Endothelial cell of umbilical vein (primary cell): ENCODE measurements at regions not wholly inside any gene's neighbourhood (a gene's known extent, or its start where the extent isn't known, plus 50 kb on each side); places are given as distances from the start of the nearest gene placed in this dataset.

ENCODE experiments used
- BruUV-seq: library from RNA; stranded (reverse); fragments of 400-500 nt; replicated peaks from 2 replicates; lab custom pipeline; 2021; lab: Mats Ljungman, UMichigan
- CTCF ChIA-PET: fragments of 300-600, 350-600 bp; sonication (Branson Sonifier 250); formaldehyde crosslinking; loops from one replicate; lab custom pipeline; 2021; ENCODE audit warnings: antibody characterized with exemption, inconsistent platforms; lab: Charles Lee
- POLR2A ChIA-PET: fragments of 300-600, 350-600 bp; sonication (Branson Sonifier 250); formaldehyde crosslinking; loops from one replicate; lab custom pipeline; 2021; ENCODE audit warnings: antibody characterized with exemption, inconsistent platforms; lab: Charles Lee
- DNase-seq: peaks from one replicate; pipeline ENCODE4 v3.0.0-alpha.2; 2011; ENCODE audit warnings: low read depth, low spot score
- FAIRE-seq: peaks from 2 replicates; lab custom pipeline; 2011; peaks lifted over from hg19 to GRCh38; lab: Jason Lieb, UNC
- H2AFZ ChIP-seq: 2 replicates; pipeline ENCODE4 v1.6.0; 2012; ENCODE audit warnings: low read depth, low read length, control low read depth, inconsistent platforms
- H3K27ac ChIP-seq: 2 replicates; pipeline ENCODE4 v1.5.1; 2011; ENCODE audit warnings: low read depth, mild to moderate bottlenecking, control low read depth, low read length, moderate library complexity; ENCODE audit not compliant: insufficient read depth
- H3K27me3 ChIP-seq, 2 experiments: 2 replicates each; pipeline versions ENCODE4 v1.6.0 to v1.6.1; 2011; ENCODE audit warnings: low read length in 2 of 2, mixed read lengths in 1 of 2; ENCODE audit not compliant: control insufficient read depth in 2 of 2, insufficient read depth in 2 of 2
- H3K36me3 ChIP-seq, 2 experiments: 2 replicates in 1 of 2; 3 replicates in 1 of 2; pipeline ENCODE4 v1.5.1; 2011; ENCODE audit warnings: low read length in 2 of 2, mild to moderate bottlenecking in 1 of 2, moderate library complexity in 1 of 2; ENCODE audit not compliant: control insufficient read depth in 2 of 2, insufficient read depth in 2 of 2; ENCODE audit errors: extremely low read depth in 1 of 2
- H3K4me1 ChIP-seq: 3 replicates; pipeline ENCODE4 v1.5.1; 2011; ENCODE audit warnings: mild to moderate bottlenecking, low read length; ENCODE audit not compliant: control insufficient read depth, insufficient read depth; ENCODE audit errors: extremely low read depth
- H3K4me2 ChIP-seq: 2 replicates; pipeline ENCODE4 v1.6.1; 2011; ENCODE audit warnings: low read length, control low read depth, mixed read lengths; ENCODE audit not compliant: insufficient read depth
- H3K4me3 ChIP-seq, 3 experiments: fragments of 200-600 bp in 1 of 3; sonication (generic), shearing (Covaris generic) in 1 of 3; replicated peaks in 1 of 3; 2 replicates each; pipeline ENCODE4 v1.5.1; 2011 to 2016; ENCODE audit warnings: control low read depth in 3 of 3, low read length in 3 of 3, mild to moderate bottlenecking in 2 of 3, inconsistent platforms in 1 of 3, low read depth in 1 of 3, moderate library complexity in 1 of 3; ENCODE audit not compliant: insufficient read depth in 1 of 3
- H3K79me2 ChIP-seq: 2 replicates; pipeline ENCODE4 v1.6.0; 2012; ENCODE audit warnings: low read length, inconsistent platforms; ENCODE audit not compliant: control insufficient read depth, insufficient read depth
- H3K9ac ChIP-seq: replicated peaks from 2 replicates; pipeline ENCODE3; 2011; ENCODE audit warnings: low read length, control low read depth; ENCODE audit not compliant: insufficient read depth; ENCODE audit errors: extremely low read depth
- H3K9me1 ChIP-seq: replicated peaks from 3 replicates; pipeline ENCODE4 v1.6.0; 2011; ENCODE audit warnings: mild to moderate bottlenecking, low read length; ENCODE audit not compliant: control insufficient read depth, insufficient read depth; ENCODE audit errors: extremely low read depth
- H3K9me3 ChIP-seq: replicated peaks from 2 replicates; pipeline ENCODE4 v1.5.1; 2012; ENCODE audit warnings: low read length, inconsistent platforms; ENCODE audit not compliant: control insufficient read depth, insufficient read depth
- H4K20me1 ChIP-seq: replicated peaks from 2 replicates; pipeline ENCODE3; 2011; ENCODE audit warnings: mild to moderate bottlenecking, low read length; ENCODE audit not compliant: control insufficient read depth, insufficient read depth; ENCODE audit errors: extremely low read depth
- EZH2 ChIP-seq: IDR thresholded peaks from 2 replicates; pipeline ENCODE4 v1.6.1; 2012; ENCODE audit warnings: borderline replicate concordance, low read depth, mild to moderate bottlenecking, moderate library complexity, low read length, inconsistent platforms; ENCODE audit not compliant: severe bottlenecking
- MYC ChIP-seq: IDR thresholded peaks from one replicate; pipeline ENCODE4 v1.6.1; 2011; ENCODE audit warnings: mild to moderate bottlenecking, low read depth, low read length
- dilution Hi-C: fragments of 300-500 bp; cut with MboI; formaldehyde crosslinking; loops from one replicate; pipeline ENCODE4 v1.15.0; 2019; ENCODE audit warnings: low sequenced_read_pairs; ENCODE audit not compliant: extremely low pct_ligation_motif_present
- intact Hi-C: fragments of 100-400 bp; cut with micrococcal nuclease; formaldehyde crosslinking; loops from one replicate; pipeline ENCODE4 v1.10.0; 2022
- TF ChIP-seq, protein P1 (sequence below), 2 donors: IDR thresholded peaks; 1 replicate in 1 of 2; 2 replicates in 1 of 2; pipeline ENCODE4 v1.5.1; 2011; ENCODE audit warnings: low read length in 2 of 2, mild to moderate bottlenecking in 2 of 2, moderate library complexity in 2 of 2, control low read depth in 1 of 2, inconsistent platforms in 1 of 2, low read depth in 1 of 2; ENCODE audit not compliant: insufficient read depth in 1 of 2; ENCODE audit errors: extremely low read depth in 1 of 2

DNA sequence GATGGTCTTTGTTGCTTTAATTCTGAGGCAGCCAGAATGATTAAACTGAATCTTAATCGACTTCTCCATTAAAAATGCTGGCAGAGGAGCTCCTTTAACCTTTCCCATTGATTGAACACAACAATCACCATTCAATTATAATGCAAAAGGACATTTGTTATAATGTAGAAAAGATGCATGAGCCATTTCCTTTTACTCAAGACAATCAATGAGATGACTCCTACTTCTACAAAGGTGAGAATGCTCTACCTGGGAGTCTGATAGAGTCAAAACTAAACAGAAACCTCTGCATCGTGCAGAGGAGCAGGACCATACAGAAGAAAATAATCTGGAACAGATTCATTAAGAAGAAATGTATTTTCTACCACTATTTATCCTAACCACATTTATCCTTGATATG, 253.6 kb upstream of the DACH1 start:
- Histone ChIP-seq H3K9ac (no peak overlapping the region), H3K79me2 (no peaks in the 10 kb centered on the region), H3K36me3 (no peaks in the 10 kb centered on the region), H2AFZ (no peak overlapping the region), H3K9me3 (no peaks in the 10 kb centered on the region), H3K4me2 (no peak overlapping the region), H4K20me1 (no peaks in the 10 kb centered on the region), H3K4me1 (no peaks in the 10 kb centered on the region), H3K9me1 (no peaks in the 10 kb centered on the region), H3K27ac (no peak overlapping the region), H3K4me3 (no peak overlapping the region), H3K27me3 (no peaks in the 10 kb centered on the region)
- DNase-seq (no peak), FAIRE-seq (no peak)
- dilution Hi-C loops: no loop called here
- no peak for TF ChIP-seq EZH2
- no peak for TF ChIP-seq MYC
- TF ChIP-seq, protein P1, sequence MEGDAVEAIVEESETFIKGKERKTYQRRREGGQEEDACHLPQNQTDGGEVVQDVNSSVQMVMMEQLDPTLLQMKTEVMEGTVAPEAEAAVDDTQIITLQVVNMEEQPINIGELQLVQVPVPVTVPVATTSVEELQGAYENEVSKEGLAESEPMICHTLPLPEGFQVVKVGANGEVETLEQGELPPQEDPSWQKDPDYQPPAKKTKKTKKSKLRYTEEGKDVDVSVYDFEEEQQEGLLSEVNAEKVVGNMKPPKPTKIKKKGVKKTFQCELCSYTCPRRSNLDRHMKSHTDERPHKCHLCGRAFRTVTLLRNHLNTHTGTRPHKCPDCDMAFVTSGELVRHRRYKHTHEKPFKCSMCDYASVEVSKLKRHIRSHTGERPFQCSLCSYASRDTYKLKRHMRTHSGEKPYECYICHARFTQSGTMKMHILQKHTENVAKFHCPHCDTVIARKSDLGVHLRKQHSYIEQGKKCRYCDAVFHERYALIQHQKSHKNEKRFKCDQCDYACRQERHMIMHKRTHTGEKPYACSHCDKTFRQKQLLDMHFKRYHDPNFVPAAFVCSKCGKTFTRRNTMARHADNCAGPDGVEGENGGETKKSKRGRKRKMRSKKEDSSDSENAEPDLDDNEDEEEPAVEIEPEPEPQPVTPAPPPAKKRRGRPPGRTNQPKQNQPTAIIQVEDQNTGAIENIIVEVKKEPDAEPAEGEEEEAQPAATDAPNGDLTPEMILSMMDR (IDR thresholded peaks at IDR 0.05; ENCODE audit: extremely low read depth in 1 of 2, insufficient read depth in 1 of 2, low read depth in 1 of 2, low read length in 2 of 2): no peak
- ChIA-PET CTCF (no interaction called here), POLR2A (no interaction called here)
- intact Hi-C loops: no loop called here
- no TSS peak for BruUV-seq

DNA sequence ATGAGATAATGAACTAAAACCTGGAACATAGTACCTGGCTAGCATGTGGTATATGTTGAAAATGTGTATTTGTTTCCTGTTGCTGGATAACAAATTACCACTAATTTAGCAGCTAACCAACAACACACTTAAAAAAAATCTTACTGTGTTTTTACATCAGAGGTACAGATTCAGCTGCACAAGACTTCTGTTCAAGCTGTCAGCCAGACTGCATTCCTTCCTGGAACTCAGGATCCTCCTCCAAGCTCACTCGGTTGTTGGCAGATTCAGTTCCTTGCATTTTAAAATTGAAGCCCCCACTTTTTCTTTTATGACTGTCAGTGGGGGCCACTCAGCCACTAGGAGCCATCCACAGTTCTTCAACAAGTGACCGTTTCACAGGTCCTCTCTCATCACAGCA, 246.9 kb upstream of the DACH1 start:
- POLR2A ChIA-PET: no interaction called here

More for the DNA sequence above, 246.9 kb upstream of the DACH1 start:
- H3K27ac ChIP-seq: no peak overlapping the region
- no peaks in the 10 kb centered on the region for H3K36me3 ChIP-seq
- intact Hi-C loops: no loop called here
- H3K79me2 ChIP-seq: no peaks in the 10 kb centered on the region
- peaks cover 20% of the 10 kb centered on the region for H3K4me1 ChIP-seq
- no TSS peak for BruUV-seq
- no peak for TF ChIP-seq EZH2
- DNase-seq (no peak), FAIRE-seq (no peak)
- no peaks in the 10 kb centered on the region for H3K9me1 ChIP-seq
- no peaks in the 10 kb centered on the region for H4K20me1 ChIP-seq
- dilution Hi-C loops: no loop called here
- no peaks in the 10 kb centered on the region for H3K9me3 ChIP-seq
- CTCF ChIA-PET: interaction anchor here (0.6 to 2.0 kb wide), 3 partner anchors 9 to 392 kb away, joined by 4 to 6 read pairs (median 5); no protein-coding TSS in a partner anchor
- H3K27me3 ChIP-seq: no peaks in the 10 kb centered on the region
- H3K4me2 ChIP-seq: no peak overlapping the region
- no peak overlapping the region for H2AFZ ChIP-seq
- H3K9ac ChIP-seq: no peak overlapping the region
- H3K4me3 ChIP-seq: no peak overlapping the region
